GM12892 (cell line): ENCODE measurements at regions not wholly inside any gene's neighbourhood (a gene's known extent, or its start where the extent isn't known, plus 50 kb on each side); places are given as distances from the start of the nearest gene placed in this dataset.

Source experiments
- DNase-seq: peaks from one replicate; pipeline ENCODE4 v3.0.0; 2011; ENCODE audit not compliant: insufficient read length
- FAIRE-seq: peaks from 2 replicates; lab custom pipeline; 2011; peaks lifted over from hg19 to GRCh38; lab: Jason Lieb, UNC
- POLR2A ChIP-seq: IDR thresholded peaks from 2 replicates; pipeline ENCODE4 v1.6.1; 2011; ENCODE audit warnings: low read depth, low read length, control low read depth
- POLR2AphosphoS5 ChIP-seq: IDR thresholded peaks from 2 replicates; pipeline ENCODE4 v1.6.1; 2011; ENCODE audit warnings: low read depth, low read length, control low read depth
- TAF1 ChIP-seq: IDR thresholded peaks from 2 replicates; pipeline ENCODE4 v1.6.1; 2011; ENCODE audit warnings: low read depth, mild to moderate bottlenecking, control low read depth, low read length, borderline replicate concordance

DNA sequence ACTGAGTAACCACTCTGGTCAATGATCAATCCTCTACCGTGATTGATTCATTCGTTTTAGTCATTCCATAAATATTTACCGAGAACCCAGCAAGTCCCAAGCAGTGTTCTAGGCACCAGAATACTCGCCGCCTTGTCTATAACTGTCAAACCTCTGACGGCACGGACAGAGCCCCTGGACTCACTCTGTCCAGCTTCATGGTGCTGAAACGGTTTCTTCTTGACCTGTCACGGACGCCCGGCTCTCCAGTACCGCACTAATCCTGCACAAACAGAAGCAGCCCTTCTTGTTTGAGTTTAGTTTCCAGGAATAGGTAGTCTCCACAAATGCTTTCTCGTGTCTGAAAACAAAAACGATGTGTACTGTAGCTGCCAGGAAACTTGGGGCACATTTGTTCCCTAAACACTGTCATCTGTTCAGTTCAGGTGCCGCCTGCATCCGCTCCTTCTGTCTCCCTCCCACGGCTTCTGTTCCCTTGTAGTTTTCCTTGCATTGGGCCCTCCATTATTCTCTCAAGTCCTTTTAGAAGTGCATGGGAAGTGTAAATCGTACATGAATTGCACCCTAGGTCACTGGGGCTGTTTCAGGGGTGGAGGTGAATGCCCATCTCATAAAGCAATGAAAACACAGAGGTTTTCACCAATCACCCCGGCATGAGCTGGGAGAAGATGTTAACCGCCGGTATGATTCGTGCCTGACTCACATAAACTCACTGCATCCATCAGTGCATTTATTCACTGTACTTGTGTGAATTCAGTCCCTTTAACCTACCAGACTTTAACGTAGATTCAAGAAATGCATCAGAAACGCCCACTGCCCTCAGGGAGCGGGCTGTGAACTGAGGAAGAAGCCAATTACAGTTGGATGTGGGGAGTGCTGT lies 209.3 kb upstream of the CDH4 start:
- FAIRE-seq (no peak), DNase-seq (no peak)

DNA sequence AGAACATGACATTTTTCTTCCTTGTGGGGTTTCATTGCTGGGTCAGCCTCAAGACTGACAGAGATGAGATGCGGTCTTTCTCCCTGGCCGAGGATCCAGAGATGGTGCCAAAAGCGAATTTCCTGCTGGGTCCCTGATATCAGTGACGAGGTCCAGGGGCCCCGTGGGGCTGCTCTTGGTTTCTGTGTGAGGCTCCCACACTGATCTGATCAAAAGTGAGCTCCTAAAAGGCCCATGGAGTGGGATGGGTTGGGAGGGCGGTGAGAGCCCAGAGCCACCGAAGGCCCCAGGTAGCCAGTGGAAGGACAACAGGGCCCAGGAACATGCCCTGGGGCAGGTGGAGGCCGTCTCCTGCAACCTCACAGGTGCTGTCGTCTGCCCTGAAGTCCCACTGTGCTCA lies 208.4 kb upstream of the CDH4 start:
- no peak for DNase-seq
- TF ChIP-seq POLR2AphosphoS5 (no peak), POLR2A (no peak), TAF1 (no peak)
- FAIRE-seq: no peak

More for the DNA sequence above, 209.3 kb upstream of the CDH4 start:
- TF ChIP-seq POLR2A (no peak), POLR2AphosphoS5 (no peak), TAF1 (no peak)

DNA sequence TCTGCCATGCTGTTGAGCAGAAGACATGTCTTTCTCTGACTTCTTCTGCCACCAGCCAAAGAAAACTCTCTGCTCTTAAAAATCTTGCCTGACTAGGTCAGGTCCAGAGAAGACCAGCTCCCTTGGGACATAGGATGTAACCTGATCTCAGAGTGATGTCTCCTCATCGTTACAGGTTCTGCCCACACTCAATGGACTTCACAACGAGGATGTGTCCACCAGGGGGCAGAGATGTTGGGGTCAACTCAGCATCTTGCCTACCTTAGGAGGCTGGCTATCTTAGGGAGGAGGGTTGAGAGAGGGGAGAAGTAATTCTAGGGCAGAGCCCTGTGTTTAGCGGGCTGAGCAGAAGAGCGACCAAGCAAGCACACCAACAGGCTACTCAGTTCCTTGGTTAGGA lies 207.6 kb upstream of the CDH4 start:
- DNase-seq: no peak
- no peak for TF ChIP-seq TAF1
- TF ChIP-seq POLR2AphosphoS5: no peak
- TF ChIP-seq POLR2A: no peak
- no peak for FAIRE-seq

GRCh38 chr20:61045091-61045490 lies 207.0 kb upstream of the CDH4 start:
- TF ChIP-seq POLR2AphosphoS5 (no peak), TAF1 (no peak), POLR2A (no peak)
- FAIRE-seq: no peak

DNA sequence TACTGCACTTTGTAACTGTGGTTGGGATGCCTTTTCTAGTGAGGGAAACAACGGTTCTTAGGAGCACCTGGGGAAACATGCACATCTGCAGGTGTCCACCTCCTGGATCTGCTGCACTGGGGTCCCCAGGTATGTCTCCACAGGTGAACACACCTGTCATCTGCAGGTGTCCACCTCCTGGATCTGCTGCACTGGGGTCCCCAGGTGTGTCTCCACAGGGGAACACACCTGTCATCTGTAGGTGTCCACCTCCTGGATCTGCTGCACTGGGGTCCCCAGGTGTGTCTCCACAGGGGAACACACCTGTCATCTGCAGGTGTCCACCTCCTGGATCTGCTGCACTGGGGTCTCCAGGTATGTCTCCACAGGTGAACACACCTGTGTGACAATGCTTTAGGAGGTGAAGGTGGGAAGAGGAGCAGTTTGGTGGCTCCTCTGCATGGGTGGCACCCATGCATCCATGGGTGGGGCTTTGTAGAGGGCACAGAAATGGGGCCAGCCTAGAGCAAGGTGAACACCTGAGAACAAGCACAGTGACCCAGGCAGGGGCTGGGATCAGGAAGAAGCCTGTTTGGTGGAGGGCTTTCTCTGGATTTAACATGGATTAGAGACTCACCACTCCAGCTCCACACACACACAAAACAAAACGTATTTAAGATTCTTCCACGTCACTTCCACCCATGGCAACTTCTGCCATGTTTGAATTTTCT lies 206.0 kb upstream of the CDH4 start:
- TF ChIP-seq TAF1: no peak
- no peak for TF ChIP-seq POLR2A
- TF ChIP-seq POLR2AphosphoS5: no peak
- FAIRE-seq: no peak
- no peak for DNase-seq

More at GRCh38 chr20:61045091-61045490, 207.0 kb upstream of the CDH4 start:
- no peak for DNase-seq

DNA sequence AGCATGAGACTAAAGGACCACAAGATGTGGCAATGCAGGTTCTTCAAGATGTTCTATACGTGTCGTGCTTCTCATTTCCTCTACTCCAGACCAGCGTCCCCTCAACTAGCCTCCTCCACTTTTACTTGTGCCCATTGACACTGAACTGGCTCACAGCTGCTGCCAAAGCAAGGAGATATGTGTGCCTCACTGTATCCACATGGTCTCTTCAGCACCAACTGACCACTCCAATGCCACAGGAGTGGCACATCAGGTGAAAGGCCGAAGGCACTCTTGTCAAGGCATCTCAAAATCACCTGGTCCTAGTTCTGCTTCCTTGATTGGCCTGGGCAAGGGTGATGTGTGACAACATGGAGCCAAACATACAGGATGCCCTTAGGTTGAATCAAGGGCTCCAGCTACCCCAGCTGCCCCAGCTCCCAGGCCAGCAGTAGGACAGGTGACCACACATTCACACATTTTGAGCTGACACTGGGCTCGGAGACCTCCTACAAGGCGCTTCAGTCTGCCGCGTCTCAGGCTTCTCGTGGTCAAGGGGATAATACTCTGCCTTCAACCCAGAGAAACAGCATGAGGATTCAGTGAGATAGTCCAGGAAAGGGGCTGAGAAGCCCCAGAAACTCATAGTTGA lies 205.2 kb upstream of the CDH4 start:
- FAIRE-seq: no peak
- DNase-seq: no peak
- no peak for TF ChIP-seq POLR2AphosphoS5
- TF ChIP-seq POLR2A: no peak
- TF ChIP-seq TAF1: no peak

- FAIRE-seq: no peak
- TF ChIP-seq TAF1 (no peak), POLR2AphosphoS5 (no peak)
Observed at GRCh38 chr20:61047515-61047914, 204.5 kb upstream of the CDH4 start.

GRCh38 chr20:61048302-61048701 lies 203.8 kb upstream of the CDH4 start:
- FAIRE-seq (no peak), DNase-seq (no peak)
- TF ChIP-seq TAF1 (no peak), POLR2AphosphoS5 (no peak), POLR2A (no peak)

More at GRCh38 chr20:61047515-61047914, 204.5 kb upstream of the CDH4 start:
- DNase-seq: no peak

DNA sequence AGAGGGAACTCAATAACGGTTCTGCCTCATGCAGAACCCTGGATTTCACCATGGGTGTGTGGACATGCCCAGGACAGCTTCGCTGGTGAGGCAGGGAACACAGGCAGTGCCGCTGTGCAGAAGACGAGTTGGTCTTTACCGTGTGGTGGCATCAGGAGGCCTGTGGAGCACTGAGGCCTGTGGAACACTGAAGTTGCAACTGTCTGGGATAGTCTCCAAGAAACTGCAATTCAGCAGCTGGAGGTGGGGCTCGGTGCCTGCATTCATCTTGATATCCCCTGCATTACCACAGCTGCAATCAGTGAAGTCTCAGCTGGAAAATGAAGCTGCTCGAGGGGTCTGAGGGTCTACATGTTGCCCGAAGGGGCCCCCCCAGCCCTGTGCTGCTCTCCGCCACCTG lies 202.4 kb upstream of the CDH4 start:
- no peak for DNase-seq
- FAIRE-seq: no peak
- TF ChIP-seq POLR2A: no peak
- no peak for TF ChIP-seq POLR2AphosphoS5
- no peak for TF ChIP-seq TAF1

DNA sequence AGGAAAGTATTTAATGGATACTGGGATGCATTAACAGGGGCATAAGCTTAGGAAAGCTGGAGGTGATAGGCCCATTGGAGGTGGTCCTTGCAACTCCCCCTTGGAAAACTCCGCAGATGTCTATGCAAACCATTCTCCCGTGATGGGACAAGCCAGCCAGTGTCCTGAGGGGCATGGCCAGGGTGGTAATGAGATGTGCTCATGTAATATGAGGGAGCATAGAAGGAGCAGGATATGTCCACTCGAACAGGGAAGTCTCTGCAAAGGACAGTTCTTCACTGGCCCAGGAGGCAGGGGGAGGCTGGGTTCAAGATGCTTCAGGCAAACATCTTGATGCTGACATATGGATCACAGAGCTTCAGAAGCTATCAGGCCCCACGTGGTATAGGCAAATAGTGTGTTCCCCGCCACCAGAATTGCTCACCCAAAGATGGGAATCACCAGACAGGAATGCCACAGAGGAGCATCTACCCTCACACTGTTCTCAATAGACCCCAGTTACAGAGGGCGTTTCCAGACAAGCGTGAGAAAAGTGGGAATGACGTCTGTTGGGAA lies 201.6 kb upstream of the CDH4 start:
- FAIRE-seq (no peak), DNase-seq (no peak)
- TF ChIP-seq POLR2AphosphoS5 (no peak), TAF1 (no peak), POLR2A (no peak)

DNA sequence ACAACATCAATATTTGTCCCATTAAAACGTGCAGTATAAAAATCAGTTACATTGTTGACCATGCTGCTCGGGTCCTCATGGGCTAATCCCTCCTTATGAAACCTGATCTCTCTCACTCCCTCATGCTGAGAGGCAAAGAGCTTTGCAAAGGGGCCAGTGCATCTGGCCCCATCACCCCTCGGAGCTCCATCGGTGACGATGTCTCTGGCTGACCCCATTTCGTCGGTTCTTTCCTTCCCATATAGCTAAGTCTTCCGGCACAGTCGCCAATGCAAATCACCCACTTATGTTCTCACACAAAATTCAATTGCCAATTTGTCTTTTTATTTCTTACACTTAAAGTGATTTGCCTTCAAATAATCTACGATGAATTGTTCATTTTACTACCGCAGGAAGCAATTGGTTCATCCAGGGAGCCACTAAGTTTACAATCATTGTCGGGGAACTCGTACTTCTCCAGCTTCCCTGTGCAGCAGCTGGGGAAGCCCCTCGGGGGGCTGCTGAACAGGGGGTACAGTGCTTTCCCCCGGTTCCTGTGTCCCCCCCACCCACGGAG lies 199.8 kb upstream of the CDH4 start:
- FAIRE-seq (no peak), DNase-seq (no peak)
- TF ChIP-seq POLR2AphosphoS5: no peak
- no peak for TF ChIP-seq POLR2A
- TF ChIP-seq TAF1: no peak
